GM13976 (cell line): ENCODE measurements at regions not wholly inside any gene's neighbourhood (a gene's known extent, or its start where the extent isn't known, plus 50 kb on each side); places are given as distances from the start of the nearest gene placed in this dataset.

Source experiments
- DNase-seq: peaks from one replicate; pipeline ENCODE4 v3.0.0; 2012; ENCODE audit warnings: low spot score
- CTCF ChIP-seq: IDR thresholded peaks from 2 replicates; pipeline ENCODE4 v1.5.1; 2012; ENCODE audit warnings: borderline replicate concordance, mild to moderate bottlenecking; ENCODE audit not compliant: insufficient read depth; ENCODE audit errors: extremely low read depth, missing control alignments, control extremely low read depth
- in situ Hi-C: fragments of 300-500 bp; cut with MboI; formaldehyde crosslinking; loops from one replicate; pipeline ENCODE4 v1.12.0; 2022; ENCODE audit warnings: low sequenced_read_pairs, mixed read lengths, inconsistent platforms; ENCODE audit not compliant: unreplicated experiment

GRCh38 chr3:189118896-189119295 lies 52.9 kb upstream of the TPRG1 start:
- TF ChIP-seq CTCF, result no peak
- in situ Hi-C loops, result no loop called here
- DNase-seq, result no peak

- TF ChIP-seq CTCF, result no peak
- in situ Hi-C loops, result no loop called here
- no peak for DNase-seq
Observed at GRCh38 chr3:189119950-189120349, 51.8 kb upstream of the TPRG1 start.

- no peak for TF ChIP-seq CTCF
- in situ Hi-C loops, result no loop called here
- no peak for DNase-seq
Observed at GRCh38 chr3:189121092-189121491, 50.7 kb upstream of the TPRG1 start.
